B cell (primary cell): ENCODE measurements at regions not wholly inside any gene's neighbourhood (a gene's known extent, or its start where the extent isn't known, plus 50 kb on each side); places are given as distances from the start of the nearest gene placed in this dataset.
"Not testable (repeated sequence)": the region's sequence is repeated elsewhere in the genome, so short reads cannot be mapped to it uniquely, and the experiment has no call there.

Experiments used
- ATAC-seq: fragments of 200-7000 bp; cut with Tn5 transposase; one replicate; pipeline ENCODE4 v1.10.0; 2021; ENCODE audit warnings: low read depth, mild to moderate bottlenecking, moderate number of reproducible peaks, moderate library complexity
- CTCF ChIA-PET: fragments of 350-600 bp; sonication (Branson Sonifier 250); formaldehyde crosslinking; loops from one replicate; lab custom pipeline; 2021; ENCODE audit warnings: antibody characterized with exemption, inconsistent platforms; lab: Charles Lee
- POLR2A ChIA-PET: fragments of 350-600 bp; sonication (Branson Sonifier 250); formaldehyde crosslinking; loops from one replicate; lab custom pipeline; 2021; ENCODE audit warnings: antibody characterized with exemption; lab: Charles Lee
- DNase-seq: peaks from one replicate; pipeline ENCODE4 v3.0.0; 2013
- H2AFZ ChIP-seq: 2 replicates; pipeline ENCODE4 v1.6.1; 2012; ENCODE audit warnings: mild to moderate bottlenecking, low read depth, low read length; ENCODE audit not compliant: insufficient read depth, poor library complexity, severe bottlenecking
- H3K27ac ChIP-seq, 2 donors: 1 replicate in 1 of 2; 2 replicates in 1 of 2; pipeline ENCODE4 v1.5.1; 2012 to 2013; ENCODE audit warnings: low read length in 2 of 2, mild to moderate bottlenecking in 2 of 2, moderate library complexity in 1 of 2
- H3K27me3 ChIP-seq, 4 experiments: fragments of 200-600 bp in 1 of 4; sonication (generic) in 1 of 4; replicated peaks in 1 of 4; 1 replicate in 2 of 4; 2 replicates in 2 of 4; pipeline versions ENCODE4 v1.6.1 to v1.7.0; 2013 to 2016; ENCODE audit warnings: low read length in 3 of 4, mild to moderate bottlenecking in 2 of 4, mixed read lengths in 1 of 4, moderate library complexity in 1 of 4; ENCODE audit not compliant: insufficient read depth in 4 of 4, control insufficient read depth in 3 of 4; ENCODE audit errors: control extremely low read depth in 1 of 4
- H3K36me3 ChIP-seq, 2 experiments: replicated peaks in 1 of 2; 1 replicate in 1 of 2; 2 replicates in 1 of 2; pipeline versions ENCODE4 v1.6.1 to v1.7.1; 2013; ENCODE audit warnings: low read length in 1 of 2; ENCODE audit not compliant: insufficient read depth in 2 of 2, control insufficient read depth in 1 of 2; ENCODE audit errors: control extremely low read depth in 1 of 2, extremely low read depth in 1 of 2
- H3K4me1 ChIP-seq, 2 donors: fragments of 200-600 bp in 1 of 2; sonication (generic) in 1 of 2; 1 replicate in 1 of 2; 2 replicates in 1 of 2; pipeline versions ENCODE4 v1.5.1 to v1.6.1; 2013 to 2017; ENCODE audit warnings: low read length in 2 of 2; ENCODE audit not compliant: control insufficient read depth in 2 of 2, insufficient read depth in 2 of 2
- H3K4me2 ChIP-seq: replicated peaks from 2 replicates; pipeline ENCODE3; 2012; ENCODE audit warnings: mild to moderate bottlenecking, low read depth, low read length; ENCODE audit not compliant: poor library complexity, severe bottlenecking
- H3K4me3 ChIP-seq, 5 experiments: fragments of 200-600 bp in 1 of 5; sonication (generic) in 1 of 5; 1 replicate in 3 of 5; 2 replicates in 2 of 5; pipeline versions ENCODE4 v1.5.1 to v1.7.0; 2011 to 2016; ENCODE audit warnings: low read length in 4 of 5, mild to moderate bottlenecking in 4 of 5, low read depth in 2 of 5, control low read depth in 1 of 5, moderate library complexity in 1 of 5; ENCODE audit not compliant: insufficient read depth in 1 of 5; ENCODE audit errors: control extremely low read depth in 1 of 5, extremely low read depth in 1 of 5
- H3K79me2 ChIP-seq: fragments of 200-600 bp; sonication (generic); one replicate; pipeline ENCODE4 v1.6.0; 2016; ENCODE audit warnings: low read length; ENCODE audit not compliant: control insufficient read depth, insufficient read depth
- H3K9ac ChIP-seq: fragments of 200-600 bp; sonication (generic); 2 replicates; pipeline ENCODE4 v1.6.1; 2017; ENCODE audit warnings: mild to moderate bottlenecking, low read length, moderate library complexity
- H3K9me3 ChIP-seq, 3 donors: one replicate each; pipeline versions ENCODE4 v1.6.1 to v1.7.1; 2013; ENCODE audit warnings: low read length in 2 of 3; ENCODE audit not compliant: control insufficient read depth in 2 of 3, insufficient read depth in 1 of 3; ENCODE audit errors: control extremely low read depth in 1 of 3
- H4K20me1 ChIP-seq: 2 replicates; pipeline ENCODE4 v1.6.0; 2012; ENCODE audit warnings: mild to moderate bottlenecking, low read length; ENCODE audit not compliant: insufficient read depth, control insufficient read depth, poor library complexity, severe bottlenecking
- H3K27ac Mint-ChIP-seq: one replicate; pipeline ENCODE4 v1.8.0; 2021; ENCODE audit warnings: mixed read lengths
- H3K27me3 Mint-ChIP-seq: one replicate; pipeline ENCODE4 v1.8.0; 2021; ENCODE audit warnings: mixed read lengths
- H3K4me1 Mint-ChIP-seq: one replicate; pipeline ENCODE4 v1.8.0; 2021; ENCODE audit warnings: mixed read lengths
- H3K4me3 Mint-ChIP-seq: one replicate; pipeline ENCODE4 v1.8.0; 2021; ENCODE audit warnings: mixed read lengths
- H3K9me3 Mint-ChIP-seq: one replicate; pipeline ENCODE4 v1.8.0; 2022; ENCODE audit warnings: mixed read lengths; ENCODE audit not compliant: insufficient read depth
- EZH2 ChIP-seq: IDR thresholded peaks from 2 replicates; pipeline ENCODE4 v1.6.1; 2012; ENCODE audit warnings: borderline replicate concordance, low read depth, mild to moderate bottlenecking, moderate library complexity, low read length; ENCODE audit not compliant: insufficient read depth, poor library complexity, severe bottlenecking
- WGBS: methylation state at CpG from one replicate; pipeline ENCODE4 v1.1.5; 2013; ENCODE audit warnings: missing lambda C conversion rate; ENCODE audit not compliant: insufficient coverage; 5-methylcytosine and 5-hydroxymethylcytosine counted together
- intact Hi-C: fragments of 100-400 bp; cut with micrococcal nuclease; formaldehyde crosslinking; loops from one replicate; pipeline ENCODE4 v1.10.0; 2022
- TF ChIP-seq, protein P1 (sequence below): fragments of 200-600 bp; IDR thresholded peaks from one replicate; pipeline ENCODE4 v1.8.0; 2022; ENCODE audit warnings: antibody characterized with exemption, mild to moderate bottlenecking

DNA sequence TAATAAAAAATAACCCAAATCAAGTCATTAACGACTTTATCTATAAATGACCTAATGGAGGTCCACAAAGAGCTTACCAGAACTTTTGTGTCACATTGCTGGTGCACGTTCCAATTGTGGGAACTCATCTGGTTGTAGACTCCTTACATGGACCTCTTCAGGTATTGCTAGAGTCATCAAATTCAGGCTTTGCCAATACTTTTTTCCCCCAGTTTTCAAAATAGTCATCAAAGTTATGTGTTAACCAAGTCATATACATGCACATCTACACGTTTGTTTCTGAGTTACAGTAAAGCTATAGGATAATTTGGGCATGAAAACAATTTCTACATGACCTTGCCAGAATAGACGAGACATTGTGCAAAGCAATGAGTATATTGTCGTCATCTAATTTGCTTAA, 76.2 kb upstream of the ADAMTS18 start:
- ChIA-PET CTCF (no interaction called here), POLR2A (no interaction called here)
- no peak overlapping the region for H3K4me3 ChIP-seq
- H4K20me1 ChIP-seq: no peaks in the 10 kb centered on the region
- Mint-ChIP-seq H3K9me3 (no peaks in the 10 kb centered on the region), H3K4me3 (no peak overlapping the region), H3K27ac (no peak overlapping the region), H3K4me1 (no peaks in the 10 kb centered on the region), H3K27me3 (peaks cover 10% of the 10 kb centered on the region)
- H3K79me2 ChIP-seq: no peaks in the 10 kb centered on the region
- DNase-seq: no peak
- H2AFZ ChIP-seq: no peak overlapping the region
- H3K9me3 ChIP-seq: no peaks in the 10 kb centered on the region
- no peak for TF ChIP-seq EZH2
- no peak for ATAC-seq
- H3K27me3 ChIP-seq: no peaks in the 10 kb centered on the region
- intact Hi-C loops: no loop called here
- H3K36me3 ChIP-seq: no peaks in the 10 kb centered on the region
- WGBS: 86% methylated on average over 1 of the region's 5 CpGs
- no peaks in the 10 kb centered on the region for H3K4me1 ChIP-seq
- H3K4me2 ChIP-seq: no peak overlapping the region
- H3K9ac ChIP-seq: no peak overlapping the region
- no peak overlapping the region for H3K27ac ChIP-seq

DNA sequence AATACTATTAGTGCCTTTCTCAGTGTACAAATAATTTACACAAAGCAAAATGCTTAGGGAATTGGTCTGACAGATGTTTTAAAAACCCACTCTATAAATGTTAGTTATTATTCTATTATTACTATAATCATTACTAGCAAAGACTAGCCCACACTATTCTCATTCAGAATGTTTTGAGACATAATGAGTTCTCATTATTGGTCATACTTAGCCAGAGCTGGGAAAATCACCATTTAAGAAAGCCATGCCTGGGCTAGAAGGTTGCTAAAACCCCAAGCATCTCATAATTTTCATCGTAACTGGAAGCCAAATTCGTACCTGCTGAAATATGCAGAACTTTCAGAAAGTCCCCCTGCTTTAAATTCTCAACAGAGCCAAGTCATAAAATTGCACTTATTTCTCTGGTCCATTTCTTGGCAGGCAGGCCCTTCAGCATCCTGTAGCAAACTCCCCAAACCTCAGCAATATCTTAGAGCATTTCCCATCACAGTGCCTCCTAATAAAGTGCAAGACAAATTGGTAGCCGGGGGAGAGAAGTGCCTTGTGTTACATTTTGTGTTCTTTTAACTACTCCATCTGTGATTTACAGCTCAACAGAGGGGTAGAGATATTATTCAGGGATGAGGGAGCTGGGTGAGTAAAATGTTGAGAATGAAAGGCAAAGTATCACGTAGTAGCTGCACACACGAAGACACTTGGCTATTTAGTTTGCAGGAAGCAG, 79.8 kb upstream of the ADAMTS18 start:
- Histone ChIP-seq H3K4me2 (no peak overlapping the region), H2AFZ (no peak overlapping the region), H3K4me1 (no peaks in the 10 kb centered on the region), H3K79me2 (no peaks in the 10 kb centered on the region), H3K27me3 (no peaks in the 10 kb centered on the region), H3K36me3 (no peaks in the 10 kb centered on the region), H3K27ac (no peak overlapping the region), H3K4me3 (no peak overlapping the region), H4K20me1 (no peaks in the 10 kb centered on the region), H3K9ac (no peak overlapping the region), H3K9me3 (no peaks in the 10 kb centered on the region)
- no peak for DNase-seq
- ChIA-PET POLR2A (no interaction called here), CTCF (no interaction called here)
- no peaks in the 10 kb centered on the region for H3K4me1 Mint-ChIP-seq
- no peak for TF ChIP-seq EZH2
- TF ChIP-seq, protein P1, sequence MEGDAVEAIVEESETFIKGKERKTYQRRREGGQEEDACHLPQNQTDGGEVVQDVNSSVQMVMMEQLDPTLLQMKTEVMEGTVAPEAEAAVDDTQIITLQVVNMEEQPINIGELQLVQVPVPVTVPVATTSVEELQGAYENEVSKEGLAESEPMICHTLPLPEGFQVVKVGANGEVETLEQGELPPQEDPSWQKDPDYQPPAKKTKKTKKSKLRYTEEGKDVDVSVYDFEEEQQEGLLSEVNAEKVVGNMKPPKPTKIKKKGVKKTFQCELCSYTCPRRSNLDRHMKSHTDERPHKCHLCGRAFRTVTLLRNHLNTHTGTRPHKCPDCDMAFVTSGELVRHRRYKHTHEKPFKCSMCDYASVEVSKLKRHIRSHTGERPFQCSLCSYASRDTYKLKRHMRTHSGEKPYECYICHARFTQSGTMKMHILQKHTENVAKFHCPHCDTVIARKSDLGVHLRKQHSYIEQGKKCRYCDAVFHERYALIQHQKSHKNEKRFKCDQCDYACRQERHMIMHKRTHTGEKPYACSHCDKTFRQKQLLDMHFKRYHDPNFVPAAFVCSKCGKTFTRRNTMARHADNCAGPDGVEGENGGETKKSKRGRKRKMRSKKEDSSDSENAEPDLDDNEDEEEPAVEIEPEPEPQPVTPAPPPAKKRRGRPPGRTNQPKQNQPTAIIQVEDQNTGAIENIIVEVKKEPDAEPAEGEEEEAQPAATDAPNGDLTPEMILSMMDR: no peak
- intact Hi-C loops: no loop called here
- H3K4me3 Mint-ChIP-seq: no peak overlapping the region
- no peaks in the 10 kb centered on the region for H3K9me3 Mint-ChIP-seq
- no peak for ATAC-seq
- no peak overlapping the region for H3K27ac Mint-ChIP-seq
- H3K27me3 Mint-ChIP-seq: peaks cover 6% of the 10 kb centered on the region
- whole genome bisulfite sequencing: 61% methylated on average over 4 of the region's 5 CpGs

DNA sequence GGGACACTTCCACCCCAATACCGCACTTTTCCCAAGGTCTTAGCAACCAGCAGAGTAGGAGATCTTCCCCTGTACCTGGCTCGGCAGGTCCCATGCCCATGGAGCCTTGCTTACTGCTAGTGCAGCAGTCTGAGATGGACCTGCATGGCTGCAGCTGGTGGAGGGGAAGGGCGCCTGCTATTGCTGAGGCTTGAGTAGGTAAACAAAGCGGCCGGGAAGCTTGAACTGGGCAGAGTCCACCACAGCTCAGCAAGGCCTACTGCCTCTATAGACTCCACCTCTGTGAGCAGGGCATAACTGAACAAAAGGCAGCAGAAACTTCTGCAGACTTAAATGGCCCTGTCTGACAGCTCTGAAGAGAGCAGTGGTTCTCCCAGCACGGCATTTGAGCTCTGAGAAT, 90.4 kb upstream of the ADAMTS18 start:
- POLR2A ChIA-PET, H3K4me3 Mint-ChIP-seq, H3K36me3 ChIP-seq, H3K27me3 ChIP-seq, intact Hi-C loops, H3K27me3 Mint-ChIP-seq, H3K9me3 Mint-ChIP-seq, H3K4me1 Mint-ChIP-seq, H3K9ac ChIP-seq, ATAC-seq, CTCF ChIA-PET, H3K9me3 ChIP-seq, H3K79me2 ChIP-seq, H3K27ac ChIP-seq, H2AFZ ChIP-seq, H3K4me3 ChIP-seq, H3K27ac Mint-ChIP-seq, H3K4me2 ChIP-seq, DNase-seq, H3K4me1 ChIP-seq, H4K20me1 ChIP-seq: not testable (repeated sequence)
- WGBS: 42% methylated on average over 5 of the region's 6 CpGs
